BLaER1 treated with 17β-estradiol and CSF1 and Interleukin-3, amounts not matched to agents 10 nM and 100 nM (cell line): ENCODE measurements at regions not wholly inside any gene's neighbourhood (a gene's known extent, or its start where the extent isn't known, plus 50 kb on each side); places are given as distances from the start of the nearest gene placed in this dataset.

Experiments used
- H3K27ac ChIP-seq, 11 experiments: shearing (Covaris generic); formaldehyde crosslinking; 2 replicates each; pipeline ENCODE4 v1.8.1; 2022
- H3K27me3 ChIP-seq, 11 experiments: shearing (Covaris generic); formaldehyde crosslinking; 2 replicates each; pipeline ENCODE4 v1.8.1; 2022
- H3K36me3 ChIP-seq, 11 experiments: shearing (Covaris generic); formaldehyde crosslinking; 2 replicates each; pipeline ENCODE4 v1.8.1; 2022
- H3K4me1 ChIP-seq, 10 experiments: shearing (Covaris generic); formaldehyde crosslinking; 2 replicates each; pipeline ENCODE4 v1.8.1; 2022
- H3K4me2 ChIP-seq, 11 experiments: shearing (Covaris generic); formaldehyde crosslinking; 2 replicates each; pipeline ENCODE4 v1.8.1; 2022
- H3K4me3 ChIP-seq, 10 experiments: shearing (Covaris generic); formaldehyde crosslinking; 2 replicates each; pipeline ENCODE4 v1.8.1; 2022
- H3K9ac ChIP-seq, 11 experiments: shearing (Covaris generic); formaldehyde crosslinking; 2 replicates each; pipeline ENCODE4 v1.8.1; 2022
- H3K9me3 ChIP-seq, 11 experiments: shearing (Covaris generic); formaldehyde crosslinking; replicated peaks in 1 of 11; 2 replicates each; pipeline ENCODE4 v1.8.1; 2022
- H4K20me1 ChIP-seq, 11 experiments: shearing (Covaris generic); formaldehyde crosslinking; 2 replicates each; pipeline ENCODE4 v1.8.1; 2022
- Cebpa-rat ChIP-seq, 11 experiments: shearing (Covaris generic); IDR thresholded peaks; 2 replicates each; pipeline ENCODE4 v1.8.1; 2022

DNA sequence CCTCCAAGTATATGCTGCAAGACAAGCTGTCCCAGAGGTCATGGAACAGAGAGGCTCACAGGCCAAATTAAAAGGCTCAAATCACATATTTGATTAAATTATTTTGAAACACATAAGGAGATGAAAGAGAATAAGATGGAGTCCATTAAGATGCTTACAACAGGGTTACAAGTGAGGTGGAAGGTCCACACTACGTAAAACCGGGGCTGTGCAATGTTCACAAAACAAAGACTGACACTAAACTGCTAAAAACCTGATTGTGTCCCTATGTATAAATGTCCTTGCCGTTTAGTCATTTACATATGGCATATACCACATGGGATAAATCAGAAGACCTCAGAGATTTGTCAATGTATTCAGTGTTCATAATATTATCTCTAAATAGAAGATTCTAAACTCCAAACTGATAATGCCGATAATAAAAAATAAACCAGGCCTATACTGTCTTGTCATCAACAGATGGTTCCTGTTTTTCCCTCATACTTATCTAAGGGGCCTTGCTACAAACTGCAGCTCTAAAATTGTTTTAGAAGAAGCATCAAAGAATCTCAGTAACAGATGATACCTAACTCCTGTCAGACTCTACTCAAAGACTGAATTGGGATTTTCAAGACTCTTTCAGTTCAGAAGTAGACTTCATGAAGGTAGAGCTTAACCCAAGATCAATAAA is 51.8 kb upstream of the RIPOR2 start:
- Histone ChIP-seq H3K4me2 (peak overlapping the region in 2 of 11 experiments; percentile 11 to 14; a peak in 1 of 22 replicates), H3K27me3 (no peaks in the 10 kb centered on the region), H3K9me3 (peaks cover under 1 to 12% (median 8%) of the 10 kb centered on the region in 11 experiments; a peak in 18 of 22 replicates), H4K20me1 (no peaks in the 10 kb centered on the region), H3K9ac (no peak overlapping the region), H3K4me3 (no peak overlapping the region), H3K4me1 (peaks cover 6 to 42% (median 10%) of the 10 kb centered on the region in 10 experiments), H3K36me3 (0 out of 22 replicates have a peak, but pooled peaks cover 0 to 6% (median 0%) of the 10 kb centered on the region in 11 experiments), H3K27ac (peak overlapping the region in 4 of 11 experiments; percentile 3 to 48 (median 34); a peak in 6 of 22 replicates)
- TF ChIP-seq Cebpa-rat (IDR thresholded peaks at IDR 0.05), result no peak

DNA sequence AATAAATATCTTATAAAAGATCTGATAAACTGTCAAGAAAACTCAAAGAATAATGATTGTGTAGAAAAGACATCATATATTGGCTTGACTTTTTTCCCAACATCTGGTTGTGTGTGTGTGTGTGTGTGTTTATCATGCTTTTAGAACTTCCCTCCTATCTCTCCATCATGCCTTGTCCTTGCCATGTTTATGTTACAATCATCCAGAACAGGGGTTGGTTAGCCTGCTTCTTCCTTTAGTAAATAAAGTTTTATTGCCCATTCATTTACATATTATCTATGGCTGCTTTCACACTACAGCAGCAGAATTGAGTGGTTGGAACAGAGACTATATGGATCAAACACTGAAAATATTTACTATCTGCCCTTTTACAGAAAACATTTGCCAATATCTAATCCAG is 52.8 kb upstream of the RIPOR2 start:
- H3K9ac ChIP-seq, result no peak overlapping the region
- no peak for TF ChIP-seq Cebpa-rat (IDR thresholded peaks at IDR 0.05)
- H3K4me2 ChIP-seq, result no peak overlapping the region; a peak in 1 of 22 replicates
- H3K9me3 ChIP-seq, result peaks cover 10 to 22% (median 15%) of the 10 kb centered on the region in 11 experiments; a peak in 18 of 22 replicates
- H4K20me1 ChIP-seq, result no peaks in the 10 kb centered on the region
- H3K4me1 ChIP-seq, result peaks cover 6 to 42% (median 10%) of the 10 kb centered on the region in 10 experiments
- 0 out of 22 replicates have a peak, but pooled peaks cover 0 to 6% (median 0%) of the 10 kb centered on the region in 11 experiments for H3K36me3 ChIP-seq
- peak overlapping the region in 1 of 11 experiments; percentile 48; a peak in 1 of 22 replicates for H3K27ac ChIP-seq
- no peak overlapping the region for H3K4me3 ChIP-seq
- H3K27me3 ChIP-seq, result no peaks in the 10 kb centered on the region

DNA sequence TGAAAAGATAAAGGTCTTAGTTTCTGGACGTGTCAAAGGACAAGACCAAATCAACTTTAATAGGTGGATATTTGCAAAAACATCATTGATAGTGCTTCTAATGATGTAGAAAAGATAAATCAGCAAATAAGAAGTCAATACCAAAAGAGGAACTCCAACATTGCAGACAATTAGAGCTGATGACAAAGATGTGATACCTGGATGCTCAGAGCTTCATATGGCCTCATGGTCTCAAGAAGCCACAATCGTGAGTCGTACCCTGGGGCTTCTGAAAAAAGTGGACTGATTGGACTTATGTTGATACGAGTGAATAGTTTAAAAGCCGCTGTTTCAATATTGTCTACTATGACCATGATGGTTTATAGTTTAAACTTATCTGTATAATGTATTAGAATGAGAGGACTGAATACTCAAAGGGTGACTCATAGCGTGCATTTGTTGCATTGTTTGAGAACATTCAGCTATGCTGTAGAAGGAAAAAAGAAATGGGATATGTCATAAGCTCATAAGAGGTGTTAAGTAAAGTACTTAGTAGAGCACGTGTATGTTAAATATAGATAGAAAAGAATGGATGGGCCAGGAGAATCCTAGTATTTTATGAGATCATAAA is 54.6 kb upstream of the RIPOR2 start:
- Histone ChIP-seq H3K27ac (no peak overlapping the region; a peak in 1 of 22 replicates), H3K9ac (no peak overlapping the region), H3K36me3 (0 out of 22 replicates have a peak, but pooled peaks cover 0 to 6% (median 0%) of the 10 kb centered on the region in 11 experiments), H3K4me1 (peaks cover 8 to 54% (median 14%) of the 10 kb centered on the region in 10 experiments), H3K27me3 (no peaks in the 10 kb centered on the region), H3K4me2 (peak overlapping the region in 2 of 11 experiments; percentile 52 to 54; a peak in 1 of 22 replicates), H4K20me1 (no peaks in the 10 kb centered on the region), H3K9me3 (peaks cover 10 to 23% (median 15%) of the 10 kb centered on the region in 11 experiments; a peak in 18 of 22 replicates), H3K4me3 (no peak overlapping the region)
- TF ChIP-seq Cebpa-rat (IDR thresholded peaks at IDR 0.05), result no peak

DNA sequence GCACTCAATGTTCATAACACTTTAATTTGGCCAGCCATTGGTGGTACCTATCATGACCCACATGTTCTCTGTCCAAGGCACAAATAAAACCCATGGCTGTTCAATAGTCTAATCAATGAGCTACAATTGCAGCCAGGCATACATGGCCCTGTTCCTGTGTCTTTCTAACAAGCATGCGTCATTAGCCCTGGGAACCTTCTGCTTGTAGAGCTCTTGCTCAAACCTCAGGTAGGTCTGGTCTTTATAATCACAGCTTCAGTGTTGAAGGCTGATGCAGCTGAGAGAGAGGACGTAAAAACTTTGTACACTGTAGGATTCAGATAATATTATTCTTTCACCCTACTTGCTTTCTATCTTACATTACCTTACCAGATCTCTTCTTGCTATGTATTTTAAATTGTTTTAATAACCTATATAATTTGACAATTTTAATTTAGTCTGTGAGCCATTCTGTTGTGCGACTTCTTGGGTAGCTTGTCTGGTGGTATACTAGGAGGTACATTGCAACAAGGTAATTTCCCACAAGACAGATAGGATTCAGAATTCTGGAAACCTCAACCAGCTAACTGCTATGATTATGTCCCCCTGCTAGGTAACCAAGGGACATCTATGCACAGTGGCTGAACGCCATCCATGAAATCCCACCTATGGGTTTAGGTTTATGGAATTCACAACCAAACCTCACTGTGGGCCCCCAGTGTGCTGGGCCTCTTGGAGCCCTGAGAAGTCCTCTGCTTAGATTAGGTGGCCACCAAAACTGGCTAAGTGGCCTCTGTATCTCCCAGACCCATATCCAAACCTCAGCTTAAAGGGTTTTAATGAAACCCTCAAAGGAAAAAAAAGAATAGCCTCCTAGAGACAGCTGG is 55.4 kb upstream of the RIPOR2 start:
- H3K4me1 ChIP-seq, result peaks cover 11 to 62% (median 22%) of the 10 kb centered on the region in 10 experiments
- H3K27ac ChIP-seq, result peak overlapping the region in 10 of 11 experiments; percentile 10 to 76 (median 58); a peak in 17 of 22 replicates
- H3K4me3 ChIP-seq, result no peak overlapping the region
- peaks cover 10 to 23% (median 15%) of the 10 kb centered on the region in 11 experiments; a peak in 18 of 22 replicates for H3K9me3 ChIP-seq
- TF ChIP-seq Cebpa-rat (IDR thresholded peaks at IDR 0.05), result no peak
- H3K9ac ChIP-seq, result peak overlapping the region in 8 of 11 experiments; percentile 5 to 51 (median 21); a peak in 6 of 22 replicates
- no peaks in the 10 kb centered on the region for H3K27me3 ChIP-seq
- H3K36me3 ChIP-seq, result 0 out of 22 replicates have a peak, but pooled peaks cover 0 to 6% (median 0%) of the 10 kb centered on the region in 11 experiments
- H3K4me2 ChIP-seq, result peak overlapping the region; percentile 22 to 63 (median 43); a peak in 16 of 22 replicates
- H4K20me1 ChIP-seq, result no peaks in the 10 kb centered on the region

DNA sequence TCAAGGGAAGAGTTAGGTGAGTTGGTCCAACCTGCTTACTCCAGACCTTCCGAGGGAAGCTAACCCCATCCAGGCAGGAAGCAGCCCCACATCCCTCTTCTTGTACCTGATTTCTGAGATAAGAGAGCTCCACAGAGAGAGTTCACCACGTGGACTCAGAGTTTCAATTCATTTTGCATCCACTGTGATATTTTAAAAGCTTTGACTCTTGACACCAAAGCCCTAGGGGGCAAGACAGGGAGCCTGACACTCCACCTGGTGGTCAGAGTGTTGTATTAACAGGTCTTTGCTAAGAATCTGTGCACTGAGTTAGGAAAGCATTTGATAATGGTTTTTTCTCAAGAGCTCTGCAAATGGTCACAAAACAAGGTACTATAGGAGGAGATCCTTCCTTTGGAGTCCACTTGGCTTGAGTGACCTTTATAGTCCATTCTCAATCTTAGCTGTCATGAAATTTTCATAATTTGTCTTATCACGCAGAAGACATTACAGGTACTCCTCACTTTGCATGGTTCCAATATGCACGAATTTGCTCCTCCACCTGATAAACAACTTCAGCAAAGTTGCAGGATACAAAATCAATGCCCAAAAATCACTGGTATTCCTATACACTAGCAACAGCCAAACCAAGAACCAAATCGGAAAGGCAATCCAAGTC is 56.2 kb upstream of the RIPOR2 start:
- H3K9me3 ChIP-seq, result peaks cover 10 to 22% (median 14%) of the 10 kb centered on the region in 11 experiments; a peak in 18 of 22 replicates
- peak overlapping the region in 10 of 11 experiments; percentile 10 to 76 (median 58); a peak in 17 of 22 replicates for H3K27ac ChIP-seq
- H3K27me3 ChIP-seq, result no peaks in the 10 kb centered on the region
- H3K36me3 ChIP-seq, result 0 out of 22 replicates have a peak, but pooled peaks cover 0 to 4% (median 0%) of the 10 kb centered on the region in 11 experiments
- H3K4me1 ChIP-seq, result peaks cover 19 to 70% (median 30%) of the 10 kb centered on the region in 10 experiments
- H3K4me3 ChIP-seq, result no peak overlapping the region
- H3K4me2 ChIP-seq, result peak overlapping the region; percentile 22 to 63 (median 43); a peak in 16 of 22 replicates
- peak overlapping the region in 8 of 11 experiments; percentile 5 to 51 (median 21); a peak in 6 of 22 replicates for H3K9ac ChIP-seq
- TF ChIP-seq Cebpa-rat (IDR thresholded peaks at IDR 0.05), result no peak
- no peaks in the 10 kb centered on the region for H4K20me1 ChIP-seq

DNA sequence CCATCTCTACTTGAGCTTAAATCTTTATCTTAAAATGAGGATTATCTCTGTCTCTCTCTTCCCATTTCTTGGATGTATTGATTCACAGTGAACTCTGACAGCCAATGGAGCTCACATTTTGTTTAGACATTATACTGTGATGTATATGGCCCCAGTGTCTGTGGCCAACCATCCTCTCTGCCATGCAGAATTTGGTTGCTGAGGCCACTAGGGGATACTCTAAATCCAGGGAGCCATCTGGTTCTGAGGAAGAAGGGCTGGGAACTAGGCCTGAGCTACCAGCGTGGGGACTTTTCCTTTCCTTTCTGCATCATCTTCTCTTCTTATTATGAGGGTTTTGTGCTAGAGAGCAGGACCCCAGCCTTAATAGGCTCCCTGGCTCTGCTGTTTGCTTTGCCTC is 59.1 kb upstream of the RIPOR2 start:
- H3K4me1 ChIP-seq, result peaks cover 41 to 81% (median 54%) of the 10 kb centered on the region in 10 experiments
- peak overlapping the region in 6 of 11 experiments; percentile 1 to 90 (median 57); a peak in 8 of 22 replicates for H3K4me2 ChIP-seq
- TF ChIP-seq Cebpa-rat (IDR thresholded peaks at IDR 0.05), result no peak
- H4K20me1 ChIP-seq, result no peaks in the 10 kb centered on the region
- no peak overlapping the region; a peak in 1 of 22 replicates for H3K9ac ChIP-seq
- no peak overlapping the region for H3K4me3 ChIP-seq
- H3K27ac ChIP-seq, result peak overlapping the region in 7 of 11 experiments; percentile 26 to 87 (median 82); a peak in 13 of 22 replicates
- H3K9me3 ChIP-seq, result peaks cover 6 to 15% (median 10%) of the 10 kb centered on the region in 11 experiments; a peak in 14 of 22 replicates
- H3K27me3 ChIP-seq, result no peaks in the 10 kb centered on the region
- no peaks in the 10 kb centered on the region for H3K36me3 ChIP-seq

DNA sequence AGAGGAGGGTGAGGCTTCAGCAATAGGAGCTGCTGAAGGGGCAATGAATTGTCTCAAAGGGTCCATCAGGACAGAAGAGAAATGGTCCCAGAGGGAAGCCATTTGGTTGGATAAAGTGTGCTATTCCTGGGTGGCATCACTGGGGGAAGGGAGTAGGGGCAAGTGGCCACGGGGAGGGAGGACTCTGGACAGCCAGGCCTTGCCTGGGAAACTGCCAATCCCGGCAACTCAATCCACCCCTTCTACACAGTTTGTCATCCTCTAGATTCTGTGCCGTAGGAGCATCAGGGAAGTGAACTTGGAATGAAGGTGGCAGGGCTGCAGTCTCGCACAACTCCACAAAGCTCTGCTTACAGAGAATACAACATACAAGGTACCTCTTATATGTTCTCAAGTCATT is 59.5 kb upstream of the RIPOR2 start:
- no peaks in the 10 kb centered on the region for H3K36me3 ChIP-seq
- H4K20me1 ChIP-seq, result no peaks in the 10 kb centered on the region
- peak overlapping the region in 7 of 11 experiments; percentile 26 to 87 (median 82); a peak in 13 of 22 replicates for H3K27ac ChIP-seq
- H3K9ac ChIP-seq, result no peak overlapping the region; a peak in 1 of 22 replicates
- H3K9me3 ChIP-seq, result peaks cover 6 to 15% (median 10%) of the 10 kb centered on the region in 11 experiments; a peak in 14 of 22 replicates
- no peak for TF ChIP-seq Cebpa-rat (IDR thresholded peaks at IDR 0.05)
- peaks cover 41 to 82% (median 56%) of the 10 kb centered on the region in 10 experiments for H3K4me1 ChIP-seq
- peak overlapping the region in 7 of 11 experiments; percentile 1 to 90 (median 28); a peak in 8 of 22 replicates for H3K4me2 ChIP-seq
- no peaks in the 10 kb centered on the region for H3K27me3 ChIP-seq
- H3K4me3 ChIP-seq, result no peak overlapping the region
